Bronchial epithelial cell (primary cell): ENCODE measurements at regions not wholly inside any gene's neighbourhood (a gene's known extent, or its start where the extent isn't known, plus 50 kb on each side); places are given as distances from the start of the nearest gene placed in this dataset.
A peak's percentile ranks its signal among the peaks of the same experiment; 100 is the strongest.

Experiments
- DNase-seq: peaks from one replicate; pipeline ENCODE4 v3.0.0-alpha.2; 2010; ENCODE audit warnings: low read depth
- FAIRE-seq: peaks from 2 replicates; lab custom pipeline; 2011; peaks lifted over from hg19 to GRCh38; lab: Jason Lieb, UNC
- H3K27me3 ChIP-seq: 2 replicates; pipeline ENCODE4 v1.5.1; 2011; ENCODE audit warnings: low read length; ENCODE audit not compliant: control insufficient read depth, insufficient read depth
- H3K36me3 ChIP-seq: 2 replicates; pipeline ENCODE4 v1.5.1; 2011; ENCODE audit warnings: low read length; ENCODE audit not compliant: control insufficient read depth, insufficient read depth
- H3K4me3 ChIP-seq: 2 replicates; pipeline ENCODE4 v1.5.1; 2011; ENCODE audit warnings: mild to moderate bottlenecking, low read depth, low read length, control low read depth
- CTCF ChIP-seq: IDR thresholded peaks from 2 replicates; pipeline ENCODE4 v1.5.1; 2011; ENCODE audit warnings: mild to moderate bottlenecking, moderate library complexity, low read length, control low read depth, inconsistent platforms; ENCODE audit not compliant: insufficient read depth, severe bottlenecking

- no peak for FAIRE-seq
- Histone ChIP-seq H3K27me3 (no peaks in the 10 kb centered on the region), H3K4me3 (no peak overlapping the region), H3K36me3 (no peaks in the 10 kb centered on the region)
- TF ChIP-seq CTCF: no peak
- DNase-seq: no peak
Measured at GRCh38 chr11:35087648-35088047, 51.3 kb upstream of the CD44 start.

GRCh38 chr11:35088226-35088625 is 50.7 kb upstream of the CD44 start:
- H3K4me3 ChIP-seq: no peak overlapping the region
- DNase-seq: peak; percentile 91

GRCh38 chr11:35088676-35089075 is 50.3 kb upstream of the CD44 start:
- Histone ChIP-seq H3K36me3 (no peaks in the 10 kb centered on the region), H3K27me3 (no peaks in the 10 kb centered on the region), H3K4me3 (no peak overlapping the region)
- TF ChIP-seq CTCF: no peak
- DNase-seq: peak; percentile 91
- no peak for FAIRE-seq

More at GRCh38 chr11:35088226-35088625, 50.7 kb upstream of the CD44 start:
- TF ChIP-seq CTCF: no peak
- no peak for FAIRE-seq
- Histone ChIP-seq H3K27me3 (no peaks in the 10 kb centered on the region), H3K36me3 (no peaks in the 10 kb centered on the region)
